CD4-positive, alpha-beta memory T cell (primary cell): ENCODE measurements at regions not wholly inside any gene's neighbourhood (a gene's known extent, or its start where the extent isn't known, plus 50 kb on each side); places are given as distances from the start of the nearest gene placed in this dataset.
A peak's percentile ranks its signal among the peaks of the same experiment; 100 is the strongest.

ENCODE experiments used
- CTCF ChIA-PET: fragments of 350-600 bp; sonication (Branson Sonifier 250); formaldehyde crosslinking; loops from one replicate; lab custom pipeline; 2021; ENCODE audit warnings: inconsistent platforms; ENCODE audit not compliant: partially characterized antibody; lab: Charles Lee
- POLR2A ChIA-PET: fragments of 350-600 bp; sonication (Branson Sonifier 250); formaldehyde crosslinking; loops from one replicate; lab custom pipeline; 2021; ENCODE audit not compliant: partially characterized antibody; lab: Charles Lee
- DNase-seq, 5 donors: peaks; one replicate each; pipeline versions ENCODE4 v3.0.0 to v3.0.0-alpha.2; 2020 to 2022; ENCODE audit warnings: mixed read lengths in 1 of 5
- H3K27ac ChIP-seq: one replicate; pipeline ENCODE4 v1.7.0; 2013; ENCODE audit warnings: low read depth, low read length
- H3K27me3 ChIP-seq: 2 replicates; pipeline ENCODE4 v1.7.0; 2013; ENCODE audit warnings: mild to moderate bottlenecking, low read length, moderate library complexity; ENCODE audit not compliant: insufficient read depth
- H3K36me3 ChIP-seq: 2 replicates; pipeline ENCODE4 v1.7.0; 2013; ENCODE audit warnings: mild to moderate bottlenecking, low read length, moderate library complexity; ENCODE audit not compliant: insufficient read depth
- H3K4me1 ChIP-seq: 2 replicates; pipeline ENCODE4 v1.7.0; 2013; ENCODE audit warnings: mild to moderate bottlenecking, low read length, moderate library complexity; ENCODE audit not compliant: insufficient read depth
- H3K4me3 ChIP-seq, 2 donors: one replicate each; pipeline ENCODE4 v1.7.0; 2013; ENCODE audit warnings: low read length in 2 of 2, mild to moderate bottlenecking in 1 of 2
- H3K9me3 ChIP-seq, 2 donors: one replicate each; pipeline ENCODE4 v1.7.0; 2013; ENCODE audit warnings: low read length in 2 of 2, control low read depth in 1 of 2; ENCODE audit not compliant: control insufficient read depth in 1 of 2
- H3K27ac Mint-ChIP-seq, 7 donors: one replicate each; pipeline ENCODE4 v1.8.0; 2020 to 2021; ENCODE audit warnings: mixed read lengths in 7 of 7, mild to moderate bottlenecking in 6 of 7, inconsistent platforms in 3 of 7, moderate library complexity in 3 of 7
- H3K27me3 Mint-ChIP-seq, 2 donors: one replicate each; pipeline ENCODE4 v1.8.0; 2020 to 2021; ENCODE audit warnings: mixed read lengths in 2 of 2
- H3K36me3 Mint-ChIP-seq, 2 donors: one replicate each; pipeline ENCODE4 v1.8.0; 2020 to 2021; ENCODE audit warnings: mixed read lengths in 2 of 2, inconsistent platforms in 1 of 2, mild to moderate bottlenecking in 1 of 2
- H3K4me1 Mint-ChIP-seq, 4 donors: one replicate each; pipeline ENCODE4 v1.8.0; 2020 to 2021; ENCODE audit warnings: mixed read lengths in 4 of 4, mild to moderate bottlenecking in 1 of 4
- H3K4me3 Mint-ChIP-seq, 8 donors: one replicate each; pipeline ENCODE4 v1.8.0; 2020 to 2021; ENCODE audit warnings: mixed read lengths in 8 of 8, mild to moderate bottlenecking in 7 of 8, moderate library complexity in 6 of 8, inconsistent platforms in 3 of 8
- H3K9me3 Mint-ChIP-seq, 8 donors: one replicate each; pipeline ENCODE4 v1.8.0; 2020 to 2021; ENCODE audit warnings: mixed read lengths in 8 of 8, mild to moderate bottlenecking in 5 of 8, inconsistent platforms in 3 of 8, moderate library complexity in 1 of 8
- intact Hi-C: fragments of 100-400 bp; cut with micrococcal nuclease; formaldehyde crosslinking; loops from one replicate; pipeline ENCODE4 v1.15.1; 2023

DNA sequence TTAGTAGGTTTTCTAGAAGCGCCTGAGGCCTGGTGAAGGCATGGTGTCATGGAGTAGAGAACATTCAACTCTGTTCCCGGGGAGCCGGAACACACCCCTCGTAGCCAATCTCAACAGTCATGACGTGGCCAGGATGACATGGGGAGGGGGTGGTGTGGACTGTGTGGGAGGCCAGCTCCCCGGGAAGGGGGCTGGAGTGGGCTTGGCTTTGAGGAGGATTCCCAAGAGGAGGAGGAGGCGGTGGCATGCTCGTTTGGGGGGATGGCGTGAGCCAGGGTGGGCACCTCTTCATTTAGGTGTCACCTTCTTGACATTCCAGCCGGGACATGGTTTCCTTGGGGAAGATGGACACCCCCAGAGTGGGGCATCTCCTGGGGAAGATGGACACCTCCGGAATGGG is 257.5 kb downstream of the SEC14L1 start:
- peaks cover 10 to 36% of the 10 kb centered on the region in 2 donors for H3K36me3 Mint-ChIP-seq
- Histone ChIP-seq H3K4me1 (peaks cover 100% of the 10 kb centered on the region), H3K4me3 (no peak overlapping the region), H3K27me3 (no peaks in the 10 kb centered on the region), H3K27ac (peak overlapping the region; percentile 54), H3K36me3 (peaks cover 16% of the 10 kb centered on the region), H3K9me3 (no peaks in the 10 kb centered on the region)
- H3K4me3 Mint-ChIP-seq: peak overlapping the region in 3 of 8 donors; percentile 3 to 72 (median 13)
- H3K9me3 Mint-ChIP-seq: peaks cover 0 to 2% (median 0%) of the 10 kb centered on the region in 8 donors
- POLR2A ChIA-PET: interaction anchor here (3.4 to 97.0 kb wide), 4 partner anchors 9 to 75 kb away, joined by 19 to 6031 read pairs (median 3048); no protein-coding TSS in a partner anchor
- peaks cover 46 to 96% (median 80%) of the 10 kb centered on the region in 4 donors for H3K4me1 Mint-ChIP-seq
- no peak for DNase-seq
- intact Hi-C loops: no loop called here
- H3K27me3 Mint-ChIP-seq: no peaks in the 10 kb centered on the region
- CTCF ChIA-PET: interaction anchor here (1.6 to 6.4 kb wide), 7 partner anchors 9 to 103 kb away, joined by 4 to 97 read pairs (median 38); no protein-coding TSS in a partner anchor
- H3K27ac Mint-ChIP-seq: peak overlapping the region; percentile 82 to 92 (median 87)

DNA sequence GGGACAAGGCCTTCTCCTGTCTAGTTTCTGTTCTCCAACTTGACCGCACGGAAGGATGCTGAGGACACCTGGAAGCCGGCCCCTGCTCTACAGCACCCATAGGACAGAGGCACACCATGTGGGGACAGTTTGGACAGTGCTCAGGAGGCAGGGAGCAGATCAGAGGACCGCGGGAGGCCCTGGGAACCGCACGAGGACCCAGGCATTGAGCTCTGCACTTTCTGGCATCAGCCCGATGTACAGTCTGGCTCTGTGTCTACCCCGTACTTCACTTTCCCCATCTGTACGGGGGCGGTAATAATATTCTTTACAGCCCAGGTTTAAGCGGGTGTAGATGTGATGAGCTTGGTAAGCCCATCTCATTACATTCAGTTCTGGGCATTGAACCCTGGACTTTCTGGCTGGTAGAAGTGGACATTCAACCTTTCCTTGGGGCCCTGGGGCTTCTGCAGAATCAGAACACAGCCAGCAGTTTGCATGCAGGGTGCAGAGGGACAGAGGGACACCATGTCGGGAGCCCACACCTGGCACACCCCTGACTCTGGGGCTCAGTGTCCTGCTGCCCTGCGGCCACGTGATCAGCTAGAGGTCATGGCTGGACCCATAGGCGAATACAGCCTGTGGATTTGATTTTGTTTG is 258.7 kb downstream of the SEC14L1 start:
- H3K36me3 ChIP-seq: peaks cover 18% of the 10 kb centered on the region
- Mint-ChIP-seq H3K9me3 (peaks cover 0 to 2% (median 0%) of the 10 kb centered on the region in 8 donors), H3K27ac (peak overlapping the region; percentile 91 to 96 (median 95)), H3K36me3 (peaks cover 18 to 43% of the 10 kb centered on the region in 2 donors), H3K4me1 (peaks cover 55 to 97% (median 84%) of the 10 kb centered on the region in 4 donors), H3K27me3 (no peaks in the 10 kb centered on the region), H3K4me3 (peak overlapping the region in 7 of 8 donors; percentile 86 to 93 (median 92))
- CTCF ChIA-PET: interaction anchor here (0.6 to 6.4 kb wide), 38 partner anchors 10 to 1319 kb away, joined by 3 to 97 read pairs (median 8); partner anchors contain the start of gene TNRC6C
- no peak for DNase-seq
- no peak overlapping the region for H3K4me3 ChIP-seq
- no peaks in the 10 kb centered on the region for H3K9me3 ChIP-seq
- peaks cover 100% of the 10 kb centered on the region for H3K4me1 ChIP-seq
- H3K27me3 ChIP-seq: no peaks in the 10 kb centered on the region
- POLR2A ChIA-PET: interaction anchor here (0.9 to 97.0 kb wide), 16 partner anchors 8 to 731 kb away, joined by 3 to 6031 read pairs (median 8); partner anchors contain the start of genes TMC8 and TNRC6C
- peak overlapping the region; percentile 54 for H3K27ac ChIP-seq
- intact Hi-C loops: no loop called here

DNA sequence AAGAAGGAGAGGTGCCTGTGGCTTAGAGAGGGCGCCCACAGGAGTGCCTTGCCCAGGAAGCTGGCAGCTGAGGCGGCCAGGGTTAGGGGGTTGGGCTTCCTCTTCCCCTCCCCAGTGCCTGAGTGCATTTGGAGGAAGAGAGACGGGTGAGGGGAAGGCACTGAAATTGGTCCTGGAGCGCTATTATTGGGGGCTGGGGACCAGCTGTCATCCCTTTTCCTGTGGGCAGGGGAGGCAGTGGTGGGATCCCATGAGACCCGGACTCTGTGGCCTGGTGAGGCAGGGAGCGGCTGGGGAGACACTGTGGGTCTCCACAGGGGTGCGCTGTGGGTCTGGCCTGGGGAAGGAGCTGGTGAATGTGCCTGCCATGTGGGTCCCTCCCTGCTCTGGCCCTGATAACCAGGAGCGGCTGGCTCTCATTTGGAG is 259.7 kb downstream of the SEC14L1 start:
- peak overlapping the region; percentile 54 for H3K27ac ChIP-seq
- ChIA-PET POLR2A (interaction anchor here (0.7 to 97.0 kb wide), 18 partner anchors 6 to 730 kb away, joined by 3 to 6031 read pairs (median 7); partner anchors contain the start of genes TMC8 and TNRC6C), CTCF (interaction anchor here (0.8 to 6.4 kb wide), 45 partner anchors 11 to 558 kb away, joined by 3 to 97 read pairs (median 6); partner anchors contain the start of gene TNRC6C)
- Mint-ChIP-seq H3K36me3 (peaks cover 24 to 49% of the 10 kb centered on the region in 2 donors), H3K9me3 (peaks cover 0 to 4% (median 0%) of the 10 kb centered on the region in 8 donors), H3K27me3 (no peaks in the 10 kb centered on the region), H3K4me3 (peak overlapping the region; percentile 82 to 93 (median 90)), H3K27ac (peak overlapping the region; percentile 91 to 96 (median 95)), H3K4me1 (peaks cover 61 to 100% (median 87%) of the 10 kb centered on the region in 4 donors)
- peak overlapping the region; percentile 9 to 46 for H3K4me3 ChIP-seq
- no peaks in the 10 kb centered on the region for H3K9me3 ChIP-seq
- intact Hi-C loops: loop anchor here (1.0 to 5.0 kb wide), 6 partner anchors 9 to 95 kb away; no protein-coding TSS in a partner anchor
- peaks cover 18% of the 10 kb centered on the region for H3K36me3 ChIP-seq
- no peaks in the 10 kb centered on the region for H3K27me3 ChIP-seq
- H3K4me1 ChIP-seq: peaks cover 97% of the 10 kb centered on the region
- DNase-seq: peak; percentile 71 to 81 (median 75)

DNA sequence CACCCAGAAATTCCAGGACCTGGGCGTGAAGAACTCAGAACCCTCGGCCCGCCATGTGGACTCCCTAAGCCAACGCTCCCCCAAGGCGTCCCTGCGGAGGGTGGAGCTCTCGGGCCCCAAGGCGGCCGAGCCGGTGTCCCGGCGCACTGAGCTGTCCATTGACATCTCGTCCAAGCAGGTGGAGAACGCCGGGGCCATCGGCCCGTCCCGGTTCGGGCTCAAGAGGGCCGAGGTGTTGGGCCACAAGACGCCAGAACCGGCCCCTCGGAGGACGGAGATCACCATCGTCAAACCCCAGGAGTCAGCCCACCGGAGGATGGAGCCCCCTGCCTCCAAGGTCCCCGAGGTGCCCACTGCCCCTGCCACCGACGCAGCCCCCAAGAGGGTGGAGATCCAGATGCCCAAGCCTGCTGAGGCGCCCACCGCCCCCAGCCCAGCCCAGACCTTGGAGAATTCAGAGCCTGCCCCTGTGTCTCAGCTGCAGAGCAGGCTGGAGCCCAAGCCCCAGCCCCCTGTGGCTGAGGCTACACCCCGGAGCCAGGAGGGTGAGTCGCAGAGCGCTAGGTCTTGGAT is 261.5 kb downstream of the SEC14L1 start:
- peaks cover 97% of the 10 kb centered on the region for H3K4me1 ChIP-seq
- DNase-seq: no peak
- POLR2A ChIA-PET: interaction anchor here (0.6 to 97.0 kb wide), 4 partner anchors 5 to 739 kb away, joined by 4 to 6031 read pairs (median 3072); no protein-coding TSS in a partner anchor
- H3K9me3 ChIP-seq: no peaks in the 10 kb centered on the region
- H3K4me1 Mint-ChIP-seq: peaks cover 65 to 100% (median 86%) of the 10 kb centered on the region in 4 donors
- H3K36me3 Mint-ChIP-seq: peaks cover 29 to 53% of the 10 kb centered on the region in 2 donors
- peak overlapping the region; percentile 69 to 99 (median 89) for H3K27ac Mint-ChIP-seq
- no peak overlapping the region for H3K27ac ChIP-seq
- no peaks in the 10 kb centered on the region for H3K27me3 Mint-ChIP-seq
- H3K9me3 Mint-ChIP-seq: peaks cover 0 to 4% (median 0%) of the 10 kb centered on the region in 8 donors
- H3K4me3 ChIP-seq: no peak overlapping the region
- intact Hi-C loops: loop anchor here (5.0 kb wide), 1 partner anchor 55 kb away; no protein-coding TSS in a partner anchor
- no peaks in the 10 kb centered on the region for H3K27me3 ChIP-seq
- CTCF ChIA-PET: interaction anchor here (2.9 to 6.4 kb wide), 8 partner anchors 13 to 93 kb away, joined by 12 to 97 read pairs (median 43); no protein-coding TSS in a partner anchor
- peak overlapping the region in 6 of 8 donors; percentile 26 to 93 (median 54) for H3K4me3 Mint-ChIP-seq
- H3K36me3 ChIP-seq: peaks cover 14% of the 10 kb centered on the region

DNA sequence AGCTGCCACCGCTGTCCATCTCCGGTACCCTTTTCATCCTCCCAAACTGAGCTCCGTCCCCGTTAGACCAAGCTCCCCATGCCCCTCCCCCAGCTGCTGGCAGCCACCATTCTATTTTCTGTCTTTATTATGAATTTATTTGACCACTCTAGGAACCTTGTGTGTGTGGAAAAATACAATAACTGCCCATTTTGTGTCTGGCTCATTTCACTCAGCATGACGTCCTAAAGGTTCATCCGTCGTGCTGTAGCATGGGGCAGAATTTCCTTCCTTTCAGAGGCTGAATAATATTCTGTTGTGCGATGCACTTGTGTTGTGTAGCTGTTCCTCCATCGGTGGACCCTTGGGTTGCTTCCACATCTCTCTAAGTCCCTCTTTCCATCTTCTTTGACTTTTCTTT is 263.1 kb downstream of the SEC14L1 start:
- peak overlapping the region; percentile 87 for H3K27ac ChIP-seq
- CTCF ChIA-PET: interaction anchor here (1.0 to 6.4 kb wide), 4 partner anchors 14 to 72 kb away, joined by 4 to 97 read pairs (median 6); no protein-coding TSS in a partner anchor
- no peak for DNase-seq

DNA sequence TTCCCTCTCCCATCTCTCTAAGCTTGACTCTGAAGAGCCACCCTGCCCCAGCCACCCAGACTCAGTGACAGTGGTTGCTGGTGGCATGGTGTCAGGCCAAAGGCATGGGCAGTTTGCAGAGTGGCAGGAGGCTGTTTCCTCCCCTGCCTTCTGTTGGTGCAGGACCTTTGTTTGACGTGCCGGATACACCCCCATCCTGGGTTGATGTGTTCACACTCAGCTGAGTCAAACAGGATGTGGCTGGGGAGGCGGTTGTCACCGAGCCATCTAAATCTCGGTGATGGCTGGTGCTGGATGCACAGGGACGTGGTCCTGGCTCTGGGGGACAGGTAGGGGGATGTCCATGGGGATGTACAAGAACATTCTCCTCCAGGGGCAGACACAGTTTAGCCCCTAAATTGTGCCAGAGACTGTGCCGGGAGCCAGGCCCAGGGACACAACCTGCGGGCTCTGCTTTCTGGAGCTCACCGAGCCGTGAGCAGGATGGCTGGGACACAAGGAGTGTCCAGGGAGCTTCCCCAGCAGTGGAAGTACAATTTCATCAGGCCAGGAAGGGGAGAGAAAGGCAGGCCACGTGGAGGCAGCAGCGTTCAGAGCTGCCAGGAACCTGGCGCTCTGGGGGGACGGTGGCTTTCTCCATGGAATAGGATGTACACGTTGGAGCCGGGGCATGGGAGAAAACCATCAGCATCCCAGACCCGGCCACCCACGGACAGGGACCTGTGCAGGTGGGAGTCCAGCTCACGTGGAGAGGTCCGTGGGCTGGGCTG is 264.2 kb downstream of the SEC14L1 start:
- H3K4me1 ChIP-seq: peaks cover 97% of the 10 kb centered on the region
- DNase-seq: peak; percentile 78 to 92 (median 83)
- peak overlapping the region; percentile 96 to 100 (median 98) for H3K27ac Mint-ChIP-seq
- H3K9me3 ChIP-seq: no peaks in the 10 kb centered on the region
- intact Hi-C loops: loop anchor here (1.0 to 5.0 kb wide), 4 partner anchors 16 to 52 kb away; no protein-coding TSS in a partner anchor
- H3K9me3 Mint-ChIP-seq: peaks cover 0 to 4% (median 0%) of the 10 kb centered on the region in 8 donors
- CTCF ChIA-PET: interaction anchor here (0.7 to 4.5 kb wide), 15 partner anchors 9 to 89 kb away, joined by 3 to 29 read pairs (median 5); no protein-coding TSS in a partner anchor
- POLR2A ChIA-PET: interaction anchor here (0.8 to 97.0 kb wide), 16 partner anchors 2 to 729 kb away, joined by 3 to 6031 read pairs (median 4); no protein-coding TSS in a partner anchor
- H3K36me3 Mint-ChIP-seq: peaks cover 29 to 48% of the 10 kb centered on the region in 2 donors
- no peaks in the 10 kb centered on the region for H3K27me3 ChIP-seq
- peaks cover 59 to 100% (median 81%) of the 10 kb centered on the region in 4 donors for H3K4me1 Mint-ChIP-seq
- peaks cover 14% of the 10 kb centered on the region for H3K36me3 ChIP-seq
- H3K27ac ChIP-seq: peak overlapping the region; percentile 87
- peak overlapping the region; percentile 59 to 88 for H3K4me3 ChIP-seq
- no peaks in the 10 kb centered on the region for H3K27me3 Mint-ChIP-seq
- H3K4me3 Mint-ChIP-seq: peak overlapping the region; percentile 94 to 99 (median 96)

More for the DNA sequence above, 263.1 kb downstream of the SEC14L1 start:
- Histone ChIP-seq H3K4me1 (peaks cover 97% of the 10 kb centered on the region), H3K9me3 (no peaks in the 10 kb centered on the region), H3K36me3 (peaks cover 14% of the 10 kb centered on the region), H3K27me3 (no peaks in the 10 kb centered on the region), H3K4me3 (peak overlapping the region in 1 of 2 donors; percentile 88)
- Mint-ChIP-seq H3K4me1 (peaks cover 64 to 100% (median 84%) of the 10 kb centered on the region in 4 donors), H3K27ac (peak overlapping the region; percentile 96 to 100 (median 98)), H3K27me3 (no peaks in the 10 kb centered on the region), H3K4me3 (peak overlapping the region; percentile 94 to 99 (median 96)), H3K9me3 (peaks cover 0 to 4% (median 0%) of the 10 kb centered on the region in 8 donors), H3K36me3 (peaks cover 29 to 52% of the 10 kb centered on the region in 2 donors)
- POLR2A ChIA-PET: interaction anchor here (0.8 to 97.0 kb wide), 7 partner anchors 3 to 90 kb away, joined by 3 to 6031 read pairs (median 7); no protein-coding TSS in a partner anchor
- intact Hi-C loops: loop anchor here (2.0 to 5.0 kb wide), 2 partner anchors 17 to 53 kb away; no protein-coding TSS in a partner anchor
